WI38 (cell line): ENCODE measurements at regions not wholly inside any gene's neighbourhood (a gene's known extent, or its start where the extent isn't known, plus 50 kb on each side); places are given as distances from the start of the nearest gene placed in this dataset.

ENCODE experiments used
- H3K4me3 ChIP-seq: 2 replicates; pipeline ENCODE4 v1.5.1; 2011; ENCODE audit warnings: low read depth, mild to moderate bottlenecking, control low read depth, low read length
- CTCF ChIP-seq: IDR thresholded peaks from 2 replicates; pipeline ENCODE4 v1.5.1; 2012; ENCODE audit warnings: low read depth, mild to moderate bottlenecking, control low read depth, low read length

- H3K4me3 ChIP-seq: no peak overlapping the region
- TF ChIP-seq CTCF: no peak
Measured at GRCh38 chr10:25707976-25708671, 225.9 kb upstream of the MYO3A start.

DNA sequence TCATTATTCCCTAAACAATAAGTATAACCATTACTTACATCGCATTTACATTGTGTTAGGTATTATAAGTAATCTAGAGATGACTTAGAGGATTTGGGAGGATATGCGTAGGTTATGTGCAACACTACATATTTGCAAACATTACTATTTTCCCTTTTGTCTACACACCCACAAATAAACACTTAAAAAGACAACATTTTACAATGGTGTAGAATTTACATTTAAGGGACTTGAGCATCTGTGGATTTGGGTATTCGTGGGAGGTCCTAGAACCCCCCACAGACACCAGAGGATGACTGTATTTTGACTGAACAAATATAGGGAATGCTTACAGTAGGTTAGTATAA lies 220.2 kb upstream of the MYO3A start:
- no peak overlapping the region for H3K4me3 ChIP-seq
- TF ChIP-seq CTCF: no peak

DNA sequence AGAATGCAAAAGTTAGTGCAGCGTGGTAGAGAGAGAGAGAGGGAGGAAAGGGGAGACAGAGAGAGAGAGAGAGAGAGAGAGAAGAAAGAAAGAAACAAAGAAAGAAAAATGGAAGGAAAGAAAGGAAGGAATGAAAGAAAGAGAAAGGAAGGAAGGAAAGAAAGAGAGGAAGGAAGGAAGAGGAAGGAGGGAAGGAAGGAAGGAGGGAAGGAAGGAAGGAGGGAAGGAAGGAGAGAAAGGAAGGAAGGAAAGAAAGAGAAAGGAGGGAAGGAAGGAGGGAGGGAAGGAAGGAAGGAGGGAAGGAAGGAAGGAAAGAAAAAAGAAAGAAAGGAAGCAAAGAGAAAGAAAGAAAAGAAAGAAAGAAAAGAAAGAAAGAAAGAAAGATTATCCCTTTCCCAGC lies 209.8 kb upstream of the MYO3A start:
- H3K4me3 ChIP-seq: no peak overlapping the region

GRCh38 chr10:25725917-25726716 lies 207.9 kb upstream of the MYO3A start:
- H3K4me3 ChIP-seq: no peak overlapping the region
- TF ChIP-seq CTCF: peak; percentile 36; the same call in 1 of the 2 replicates

More for the DNA sequence above, 209.8 kb upstream of the MYO3A start:
- no peak for TF ChIP-seq CTCF

DNA sequence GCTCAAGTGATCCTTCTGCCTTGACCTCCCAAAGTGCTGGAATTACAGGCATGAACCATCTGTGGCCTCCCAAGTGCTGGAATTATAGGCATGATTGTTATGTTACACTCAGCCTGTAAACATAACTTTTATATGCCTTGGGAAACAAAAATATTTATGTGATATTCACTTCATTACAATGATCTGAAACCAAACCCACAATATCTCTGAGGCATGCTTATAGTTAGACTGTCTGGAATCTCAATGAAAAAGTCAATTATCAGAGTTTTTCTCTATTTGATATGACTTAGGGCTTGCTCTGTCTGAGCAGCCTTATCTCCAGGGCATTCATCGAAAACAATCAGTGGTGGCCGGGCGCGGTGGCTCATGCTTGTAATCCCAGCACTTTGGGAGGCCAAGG lies 195.3 kb upstream of the MYO3A start:
- no peak for TF ChIP-seq CTCF
- H3K4me3 ChIP-seq: no peak overlapping the region

DNA sequence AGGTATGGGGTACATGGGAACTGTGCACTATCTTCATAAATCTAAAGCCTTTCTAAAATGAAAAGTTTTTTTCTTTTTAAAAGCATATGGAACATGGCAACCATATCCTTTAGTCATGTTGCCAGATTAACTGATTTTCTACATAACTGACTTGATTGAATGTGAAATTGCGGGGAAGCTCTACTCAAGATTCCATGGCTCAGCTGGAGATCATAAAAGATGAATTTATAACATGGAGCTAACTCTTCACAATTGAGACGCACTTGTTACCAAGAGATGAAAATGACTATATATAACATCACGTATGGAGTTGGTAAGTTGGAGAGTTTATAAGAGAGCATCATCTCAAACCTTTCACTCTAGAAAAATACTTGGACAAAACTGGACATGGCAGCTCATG lies 190.2 kb upstream of the MYO3A start:
- H3K4me3 ChIP-seq: no peak overlapping the region

More for the DNA sequence above, 190.2 kb upstream of the MYO3A start:
- TF ChIP-seq CTCF: no peak
